H1 (cell line): ENCODE measurements at regions not wholly inside any gene's neighbourhood (a gene's known extent, or its start where the extent isn't known, plus 50 kb on each side); places are given as distances from the start of the nearest gene placed in this dataset.

Source experiments
- CTCF ChIA-PET: fragments of 300-600 bp; sonication (Branson Sonifier 250); formaldehyde crosslinking; loops from one replicate; lab custom pipeline; 2021; ENCODE audit not compliant: partially characterized antibody; lab: Charles Lee
- POLR2A ChIA-PET: fragments of 300-600 bp; sonication (Branson Sonifier 250); formaldehyde crosslinking; loops from one replicate; lab custom pipeline; 2021; ENCODE audit warnings: inconsistent platforms; ENCODE audit not compliant: partially characterized antibody; lab: Charles Lee
- DNase-seq, 2 experiments: peaks; one replicate each; pipeline versions ENCODE4 v3.0.0 to v3.0.0-alpha.2; 2010 to 2022; ENCODE audit warnings: low spot score in 2 of 2, low read depth in 1 of 2, mixed read lengths in 1 of 2
- FAIRE-seq: peaks from 2 replicates; lab custom pipeline; 2011; peaks lifted over from hg19 to GRCh38; lab: Jason Lieb, UNC
- H2AFZ ChIP-seq: 2 replicates; pipeline ENCODE4 v1.8.1; 2012; ENCODE audit warnings: low read length, inconsistent platforms
- H2AK5ac ChIP-seq: 2 replicates; pipeline ENCODE4 v1.6.1; 2013; ENCODE audit warnings: low read depth, low read length
- H2BK120ac ChIP-seq: replicated peaks from 2 replicates; pipeline ENCODE3; 2013; ENCODE audit warnings: low read depth, low read length, inconsistent platforms
- H2BK12ac ChIP-seq: 2 replicates; pipeline ENCODE4 v1.6.1; 2013; ENCODE audit warnings: low read depth, low read length
- H2BK15ac ChIP-seq: 2 replicates; pipeline ENCODE4 v1.6.1; 2013; ENCODE audit warnings: low read length
- H2BK20ac ChIP-seq: 2 replicates; pipeline ENCODE4 v1.6.1; 2013; ENCODE audit warnings: low read length
- H2BK5ac ChIP-seq: 2 replicates; pipeline ENCODE4 v1.6.1; 2013; ENCODE audit warnings: low read depth, low read length
- H3K14ac ChIP-seq: 2 replicates; pipeline ENCODE4 v1.6.1; 2013; ENCODE audit warnings: inconsistent platforms; ENCODE audit not compliant: insufficient read length
- H3K18ac ChIP-seq: 2 replicates; pipeline ENCODE4 v1.6.1; 2013; ENCODE audit warnings: low read length; ENCODE audit errors: extremely low read depth
- H3K23ac ChIP-seq: 2 replicates; pipeline ENCODE4 v1.6.1; 2013; ENCODE audit warnings: inconsistent platforms; ENCODE audit not compliant: insufficient read length
- H3K23me2 ChIP-seq: 2 replicates; pipeline ENCODE4 v1.6.1; 2013; ENCODE audit warnings: low read depth, low read length
- H3K27ac ChIP-seq: 2 replicates; pipeline ENCODE4 v1.6.1; 2011; ENCODE audit warnings: low read depth, low read length, inconsistent platforms
- H3K27me3 ChIP-seq, 4 experiments: replicated peaks in 1 of 4; 1 replicate in 1 of 4; 2 replicates in 3 of 4; pipeline versions ENCODE4 v1.6.1 to v1.8.1; 2011 to 2013; ENCODE audit warnings: low read length in 3 of 4, mild to moderate bottlenecking in 3 of 4, inconsistent platforms in 2 of 4, mixed read lengths in 2 of 4, moderate library complexity in 1 of 4; ENCODE audit not compliant: control insufficient read depth in 3 of 4, insufficient read depth in 3 of 4; ENCODE audit errors: extremely low read depth in 1 of 4
- H3K36me3 ChIP-seq, 4 experiments: 2 replicates each; pipeline versions ENCODE4 v1.6.1 to v1.8.1; 2011 to 2013; ENCODE audit warnings: mild to moderate bottlenecking in 4 of 4, low read length in 3 of 4, moderate library complexity in 2 of 4, control low read depth in 1 of 4, inconsistent platforms in 1 of 4; ENCODE audit not compliant: insufficient read depth in 4 of 4, control insufficient read depth in 2 of 4
- H3K4ac ChIP-seq: replicated peaks from 2 replicates; pipeline ENCODE3; 2013; ENCODE audit warnings: low read length, low read depth, mixed read lengths, inconsistent platforms; ENCODE audit not compliant: insufficient read length
- H3K4me1 ChIP-seq, 4 experiments: replicated peaks in 1 of 4; 1 replicate in 1 of 4; 2 replicates in 3 of 4; pipeline versions ENCODE4 v1.6.1 to v1.8.1; 2011 to 2013; ENCODE audit warnings: low read length in 3 of 4, inconsistent platforms in 2 of 4, mixed read lengths in 1 of 4; ENCODE audit not compliant: insufficient read depth in 4 of 4, control insufficient read depth in 3 of 4
- H3K4me2 ChIP-seq, 2 experiments: 2 replicates each; pipeline versions ENCODE4 v1.6.1 to v1.8.1; 2011 to 2013; ENCODE audit warnings: low read depth in 2 of 2, low read length in 2 of 2, control low read depth in 1 of 2, inconsistent platforms in 1 of 2, mild to moderate bottlenecking in 1 of 2; ENCODE audit not compliant: insufficient read depth in 1 of 2
- H3K4me3 ChIP-seq, 4 experiments: fragments of 200-600, 300-600 bp in 1 of 4; sonication (generic), shearing (Covaris generic), sonication (Bioruptor Twin) in 1 of 4; 2 replicates each; pipeline versions ENCODE4 v1.5.1 to v1.8.1; 2011 to 2016; ENCODE audit warnings: low read length in 4 of 4, low read depth in 3 of 4, control low read depth in 2 of 4, inconsistent platforms in 2 of 4, mild to moderate bottlenecking in 2 of 4, mixed read lengths in 1 of 4, moderate library complexity in 1 of 4; ENCODE audit not compliant: insufficient read depth in 2 of 4; ENCODE audit errors: extremely low read depth in 1 of 4
- H3K56ac ChIP-seq: replicated peaks from 2 replicates; pipeline ENCODE3; 2013; ENCODE audit warnings: low read depth, mild to moderate bottlenecking, mixed read lengths, low read length, inconsistent platforms; ENCODE audit not compliant: insufficient read length
- H3K79me1 ChIP-seq: 2 replicates; pipeline ENCODE4 v1.6.1; 2013; ENCODE audit warnings: low read depth, low read length, control low read depth
- H3K79me2 ChIP-seq, 2 experiments: 2 replicates each; pipeline versions ENCODE4 v1.6.1 to v1.8.1; 2012 to 2013; ENCODE audit warnings: low read length in 2 of 2, mild to moderate bottlenecking in 2 of 2, inconsistent platforms in 1 of 2; ENCODE audit not compliant: insufficient read depth in 2 of 2, control insufficient read depth in 1 of 2
- H3K9ac ChIP-seq, 4 experiments: replicated peaks in 1 of 4; 1 replicate in 1 of 4; 2 replicates in 3 of 4; pipeline versions ENCODE4 v1.6.1 to v1.8.1; 2011 to 2013; ENCODE audit warnings: low read depth in 3 of 4, low read length in 3 of 4, control low read depth in 2 of 4, mild to moderate bottlenecking in 2 of 4, moderate library complexity in 2 of 4, inconsistent platforms in 1 of 4; ENCODE audit errors: extremely low read depth in 1 of 4
- H3K9me3 ChIP-seq, 2 experiments: 2 replicates each; pipeline versions ENCODE4 v1.6.1 to v1.8.1; 2012 to 2013; ENCODE audit warnings: mild to moderate bottlenecking in 2 of 2, moderate library complexity in 2 of 2, control low read depth in 1 of 2, inconsistent platforms in 1 of 2, low read depth in 1 of 2, low read length in 1 of 2, mixed read lengths in 1 of 2; ENCODE audit not compliant: insufficient read depth in 2 of 2
- H4K20me1 ChIP-seq, 2 experiments: replicated peaks in 1 of 2; 2 replicates each; pipeline versions ENCODE3 to v1.8.1; 2011 to 2013; ENCODE audit warnings: inconsistent platforms in 2 of 2, low read length in 2 of 2, mild to moderate bottlenecking in 1 of 2; ENCODE audit not compliant: insufficient read depth in 2 of 2, control insufficient read depth in 1 of 2
- H4K5ac ChIP-seq: 2 replicates; pipeline ENCODE4 v1.6.1; 2013; ENCODE audit warnings: low read length, low read depth, mixed read lengths, inconsistent platforms; ENCODE audit not compliant: insufficient read length
- H4K8ac ChIP-seq: 2 replicates; pipeline ENCODE4 v1.8.0; 2013; ENCODE audit warnings: mild to moderate bottlenecking, moderate library complexity, low read length, inconsistent platforms; ENCODE audit not compliant: insufficient read depth; ENCODE audit errors: extremely low read depth
- H4K91ac ChIP-seq: replicated peaks from 2 replicates; pipeline ENCODE3; 2013; ENCODE audit warnings: low read length, mixed read lengths, inconsistent platforms; ENCODE audit not compliant: insufficient read length
- ASH2L ChIP-seq: fragments of 200-600, 300-600 bp; sonication (generic); IDR thresholded peaks from one replicate; pipeline ENCODE4 v1.7.1; 2017; ENCODE audit warnings: low read length
- EZH2 ChIP-seq: fragments of 200-600 bp; sonication (generic); IDR thresholded peaks from 2 replicates; pipeline ENCODE4 v1.7.1; 2012; ENCODE audit warnings: low read depth, mild to moderate bottlenecking, moderate library complexity, low read length, inconsistent platforms; ENCODE audit not compliant: severe bottlenecking
- GABPA ChIP-seq: IDR thresholded peaks from 2 replicates; pipeline ENCODE4 v1.6.1; 2011; ENCODE audit warnings: mild to moderate bottlenecking, low read length, moderate library complexity, borderline replicate concordance; ENCODE audit not compliant: insufficient read depth
- JUND ChIP-seq: IDR thresholded peaks from 2 replicates; pipeline ENCODE4 v1.6.1; 2011; ENCODE audit warnings: mild to moderate bottlenecking, improper control_type of control experiment, low read length
- SIN3A ChIP-seq, 2 experiments: IDR thresholded peaks in 1 of 2; conservative IDR thresholded peaks in 1 of 2; 2 replicates each; pipeline ENCODE4 v1.6.1; 2011 to 2012; ENCODE audit warnings: low read length in 2 of 2, improper control_type of control experiment in 1 of 2, low read depth in 1 of 2, mild to moderate bottlenecking in 1 of 2
- SRF ChIP-seq: IDR thresholded peaks from 2 replicates; pipeline ENCODE4 v1.6.1; 2011; ENCODE audit warnings: mild to moderate bottlenecking, low read depth, low read length, moderate library complexity
- TAF1 ChIP-seq: IDR thresholded peaks from 2 replicates; pipeline ENCODE4 v1.6.1; 2011; ENCODE audit warnings: mild to moderate bottlenecking, low read depth, low read length
- TBP ChIP-seq: IDR thresholded peaks from 2 replicates; pipeline ENCODE4 v1.6.1; 2011; ENCODE audit warnings: low read depth, low read length, improper control_type of control experiment
- WGBS, 2 experiments: shearing (Covaris generic) in 1 of 2; methylation state at CpG; one replicate each; pipeline versions ENCODE4 v1.1.6 to v1.1.7; 2013 to 2015; ENCODE audit warnings: low lambda C conversion rate in 2 of 2, mixed read lengths in 2 of 2, inconsistent platforms in 1 of 2, low coverage in 1 of 2, missing lambda C conversion rate in 1 of 2; ENCODE audit not compliant: insufficient replicate concordance in 2 of 2, insufficient coverage in 1 of 2, insufficient read length in 1 of 2; ENCODE audit errors: extremely low coverage in 1 of 2, missing lambda C conversion rate in 1 of 2; 5-methylcytosine and 5-hydroxymethylcytosine counted together

GRCh38 chr9:73370053-73370452 is 218.4 kb downstream of the ANXA1 start:
- Histone ChIP-seq H4K20me1 (no peaks in the 10 kb centered on the region), H2BK120ac (no peak overlapping the region), H4K91ac (no peak overlapping the region), H2BK5ac (no peak overlapping the region), H2AK5ac (no peak overlapping the region), H3K56ac (no peak overlapping the region), H2BK15ac (no peak overlapping the region), H3K4me1 (no peaks in the 10 kb centered on the region), H3K14ac (no peak overlapping the region), H3K4me3 (no peak overlapping the region), H3K79me1 (no peaks in the 10 kb centered on the region), H3K23ac (no peak overlapping the region), H3K4me2 (no peak overlapping the region), H4K8ac (no peak overlapping the region), H4K5ac (no peak overlapping the region), H3K4ac (no peak overlapping the region), H3K9me3 (no peaks in the 10 kb centered on the region), H3K79me2 (no peaks in the 10 kb centered on the region), H2AFZ (no peak overlapping the region), H3K36me3 (no peaks in the 10 kb centered on the region), H2BK20ac (no peak overlapping the region), H3K9ac (no peak overlapping the region), H3K27ac (no peak overlapping the region), H3K18ac (no peak overlapping the region), H2BK12ac (no peak overlapping the region), H3K27me3 (no peaks in the 10 kb centered on the region), H3K23me2 (no peaks in the 10 kb centered on the region)
- 92% methylated on average over 1 of the region's 1 CpG; no CpG with 5 or more reads in 1 of the 2 experiments for WGBS, 2 experiments
- no peak for FAIRE-seq
- no peak for TF ChIP-seq SRF
- TF ChIP-seq TBP, result no peak
- no peak for TF ChIP-seq SIN3A (conservative IDR thresholded peaks at IDR 0.05 in 1 of 2, IDR thresholded peaks at IDR 0.05 in 1 of 2; ENCODE audit: low read depth in 1 of 2, low read length in 2 of 2)
- no peak for TF ChIP-seq EZH2
- no peak for TF ChIP-seq JUND
- no peak for TF ChIP-seq GABPA
- TF ChIP-seq ASH2L, result no peak
- TF ChIP-seq TAF1, result no peak
- POLR2A ChIA-PET, result no interaction called here
- CTCF ChIA-PET, result no interaction called here
- DNase-seq, result no peak
